ENCODE measurements at regions not wholly inside any gene's neighbourhood (a gene's known extent, or its start where the extent isn't known, plus 50 kb on each side); places are given as distances from the start of the nearest gene placed in this dataset.

GRCh38 chr3:177881351-177881750 is 654.9 kb upstream of the KCNMB2 start:
- no peak for DNase-seq
- Histone ChIP-seq H3K9me3 (no peaks in the 10 kb centered on the region), H3K27me3 (no peaks in the 10 kb centered on the region), H3K27ac (no peak overlapping the region), H3K4me3 (no peak overlapping the region), H3K36me3 (no peaks in the 10 kb centered on the region), H3K4me1 (peaks cover 0 to 7% (median 0%) of the 10 kb centered on the region in 12 donors)
- intact Hi-C loops (cut with DNase I) = no loop called here
- 81 to 90% (median 87%) methylated on average over 3 of the region's 3 CpGs for WGBS, 4 donors
- ATAC-seq = no peak
- no peak for TF ChIP-seq CTCF (IDR thresholded peaks at IDR 0.05)
- no peak for TF ChIP-seq POLR2A (IDR thresholded peaks at IDR 0.05)

GRCh38 chr3:177882124-177882648 is 654.0 kb upstream of the KCNMB2 start:
- H3K36me3 ChIP-seq = no peaks in the 10 kb centered on the region
- no peak overlapping the region for H3K4me3 ChIP-seq
- peaks cover 0 to 7% (median 0%) of the 10 kb centered on the region in 12 donors for H3K4me1 ChIP-seq
- no peak overlapping the region for H3K27ac ChIP-seq
- WGBS, 4 donors = 95 to 98% (median 96%) methylated on average over 5 of the region's 5 CpGs
- H3K27me3 ChIP-seq = no peaks in the 10 kb centered on the region
- intact Hi-C loops (cut with DNase I) = no loop called here
- no peak for ATAC-seq
- DNase-seq = no peak
- H3K9me3 ChIP-seq = no peaks in the 10 kb centered on the region
- no peak for TF ChIP-seq CTCF (IDR thresholded peaks at IDR 0.05)
- TF ChIP-seq POLR2A (IDR thresholded peaks at IDR 0.05) = no peak

GRCh38 chr3:177883091-177883490 is 653.1 kb upstream of the KCNMB2 start:
- Histone ChIP-seq H3K4me1 (peaks cover 0 to 7% (median 0%) of the 10 kb centered on the region in 12 donors), H3K4me3 (no peak overlapping the region), H3K27ac (no peak overlapping the region), H3K9me3 (no peaks in the 10 kb centered on the region), H3K27me3 (no peaks in the 10 kb centered on the region), H3K36me3 (no peaks in the 10 kb centered on the region)
- intact Hi-C loops (cut with DNase I) = no loop called here
- TF ChIP-seq POLR2A (IDR thresholded peaks at IDR 0.05) (no peak), CTCF (IDR thresholded peaks at IDR 0.05) (no peak)
- WGBS, 4 donors = 43 to 90% (median 83%) methylated on average over 2 of the region's 2 CpGs
- ATAC-seq (no peak), DNase-seq (no peak)

GRCh38 chr3:177883957-177884356 is 652.3 kb upstream of the KCNMB2 start:
- WGBS, 4 donors = 57 to 78% (median 66%) methylated on average over 1 of the region's 1 CpG
- intact Hi-C loops (cut with DNase I) = no loop called here
- ATAC-seq = no peak

More at GRCh38 chr3:177883957-177884356, 652.3 kb upstream of the KCNMB2 start:
- Histone ChIP-seq H3K4me3 (no peak overlapping the region), H3K9me3 (no peaks in the 10 kb centered on the region), H3K27me3 (no peaks in the 10 kb centered on the region), H3K27ac (no peak overlapping the region), H3K4me1 (peaks cover 0 to 11% (median 0%) of the 10 kb centered on the region in 12 donors), H3K36me3 (no peaks in the 10 kb centered on the region)
- TF ChIP-seq CTCF (IDR thresholded peaks at IDR 0.05) (no peak), POLR2A (IDR thresholded peaks at IDR 0.05) (no peak)
- DNase-seq = no peak

Measured in heart left ventricle (tissue), 16 donors.